B cell (primary cell): ENCODE measurements at regions not wholly inside any gene's neighbourhood (a gene's known extent, or its start where the extent isn't known, plus 50 kb on each side); places are given as distances from the start of the nearest gene placed in this dataset.

Experiments
- CTCF ChIP-seq: fragments of 200-600 bp; IDR thresholded peaks from one replicate; pipeline ENCODE4 v1.8.0; 2022; ENCODE audit warnings: antibody characterized with exemption, mild to moderate bottlenecking
- EZH2 ChIP-seq: IDR thresholded peaks from 2 replicates; pipeline ENCODE4 v1.6.1; 2012; ENCODE audit warnings: borderline replicate concordance, low read depth, mild to moderate bottlenecking, moderate library complexity, low read length; ENCODE audit not compliant: insufficient read depth, poor library complexity, severe bottlenecking

- no peak for TF ChIP-seq CTCF
- TF ChIP-seq EZH2: no peak
Observed at GRCh38 chr3:64747679-64748078, 59.9 kb upstream of the ADAMTS9 start.
